ENCODE measurements at regions not wholly inside any gene's neighbourhood (a gene's known extent, or its start where the extent isn't known, plus 50 kb on each side); places are given as distances from the start of the nearest gene placed in this dataset.

GRCh38 chr6:142624978-142625715, 319.8 kb downstream of the HIVEP2 start:
- Histone ChIP-seq H3K9me3 (no peaks in the 10 kb centered on the region), H3K4me3 (no peak overlapping the region), H3K4me1 (no peaks in the 10 kb centered on the region), H3K27me3 (ENCODE audit: low read depth) (no peaks in the 10 kb centered on the region), H3K27ac (no peak overlapping the region), H3K36me3 (no peaks in the 10 kb centered on the region)
- ATAC-seq = no peak
- TF ChIP-seq, protein P1, sequence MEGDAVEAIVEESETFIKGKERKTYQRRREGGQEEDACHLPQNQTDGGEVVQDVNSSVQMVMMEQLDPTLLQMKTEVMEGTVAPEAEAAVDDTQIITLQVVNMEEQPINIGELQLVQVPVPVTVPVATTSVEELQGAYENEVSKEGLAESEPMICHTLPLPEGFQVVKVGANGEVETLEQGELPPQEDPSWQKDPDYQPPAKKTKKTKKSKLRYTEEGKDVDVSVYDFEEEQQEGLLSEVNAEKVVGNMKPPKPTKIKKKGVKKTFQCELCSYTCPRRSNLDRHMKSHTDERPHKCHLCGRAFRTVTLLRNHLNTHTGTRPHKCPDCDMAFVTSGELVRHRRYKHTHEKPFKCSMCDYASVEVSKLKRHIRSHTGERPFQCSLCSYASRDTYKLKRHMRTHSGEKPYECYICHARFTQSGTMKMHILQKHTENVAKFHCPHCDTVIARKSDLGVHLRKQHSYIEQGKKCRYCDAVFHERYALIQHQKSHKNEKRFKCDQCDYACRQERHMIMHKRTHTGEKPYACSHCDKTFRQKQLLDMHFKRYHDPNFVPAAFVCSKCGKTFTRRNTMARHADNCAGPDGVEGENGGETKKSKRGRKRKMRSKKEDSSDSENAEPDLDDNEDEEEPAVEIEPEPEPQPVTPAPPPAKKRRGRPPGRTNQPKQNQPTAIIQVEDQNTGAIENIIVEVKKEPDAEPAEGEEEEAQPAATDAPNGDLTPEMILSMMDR (IDR thresholded peaks at IDR 0.05) = no peak
- no peak for DNase-seq
- intact Hi-C loops (cut with DNase I) = no loop called here

DNA sequence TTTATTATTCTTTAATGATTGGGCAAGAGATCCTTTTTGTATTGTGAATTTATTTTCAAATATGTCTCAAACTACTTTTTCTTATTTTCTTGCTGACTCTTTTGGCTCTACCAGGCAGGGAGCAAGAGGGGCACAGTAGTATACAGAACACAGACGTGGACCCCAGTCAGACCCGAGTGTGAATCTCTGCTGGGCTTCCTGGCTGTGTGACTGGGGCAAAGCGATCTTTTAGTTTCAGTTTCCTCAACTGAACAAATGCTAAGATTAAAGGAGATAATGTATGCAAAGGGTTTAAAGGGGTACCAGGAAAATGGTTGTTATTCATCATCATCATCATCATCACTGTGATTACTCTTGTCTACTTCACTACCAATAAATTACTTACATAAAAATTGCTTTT, 317.5 kb downstream of the HIVEP2 start:
- H3K27me3 ChIP-seq (ENCODE audit: low read depth) = no peaks in the 10 kb centered on the region
- ATAC-seq = no peak
- no peak for DNase-seq
- no peak overlapping the region for H3K27ac ChIP-seq
- intact Hi-C loops (cut with DNase I) = no loop called here
- no peak overlapping the region for H3K4me3 ChIP-seq
- TF ChIP-seq, protein P1 (IDR thresholded peaks at IDR 0.05) = no peak
- no peaks in the 10 kb centered on the region for H3K9me3 ChIP-seq
- H3K36me3 ChIP-seq = no peaks in the 10 kb centered on the region
- no peaks in the 10 kb centered on the region for H3K4me1 ChIP-seq

DNA sequence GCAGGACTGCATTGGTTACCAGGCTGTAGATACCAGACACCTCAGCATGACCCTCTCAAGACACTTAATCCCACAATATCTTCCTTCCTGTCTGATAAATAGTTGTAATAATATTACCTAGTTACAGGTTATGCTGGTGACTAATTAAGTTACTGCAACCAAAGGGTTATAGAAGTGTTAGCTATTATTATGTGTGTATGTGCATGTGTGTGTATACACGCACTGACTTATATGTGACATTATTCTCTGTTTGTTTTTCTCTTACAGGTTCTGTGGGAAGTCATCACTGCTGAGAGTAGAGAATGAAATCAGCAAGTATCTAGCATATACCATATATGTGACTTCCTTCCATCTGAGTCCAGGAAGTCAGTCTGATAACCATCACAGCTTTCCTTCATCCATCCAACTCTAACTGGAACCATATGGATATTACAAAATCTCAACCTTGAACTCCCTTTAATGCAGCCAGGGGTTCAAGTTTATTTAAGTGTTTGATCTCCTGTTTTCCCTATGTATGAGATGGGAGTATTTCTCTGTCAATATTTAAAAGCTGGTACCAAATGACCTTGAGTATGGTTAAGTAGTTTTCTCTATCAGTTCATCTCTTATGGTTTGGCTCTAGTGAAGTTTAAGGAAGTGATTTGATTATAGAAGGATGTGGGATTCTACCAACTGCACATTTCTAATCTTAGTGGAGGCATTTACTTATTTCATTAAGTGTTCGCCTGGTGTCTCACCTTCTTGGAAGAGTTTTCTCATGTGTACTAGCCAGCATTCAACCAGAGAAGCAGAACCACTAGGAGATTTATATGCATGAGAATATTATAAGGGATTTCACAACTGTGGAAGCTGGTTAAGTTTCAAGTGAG, 313.2 kb downstream of the HIVEP2 start:
- H3K4me1 ChIP-seq = no peaks in the 10 kb centered on the region
- no peak overlapping the region for H3K27ac ChIP-seq
- no peaks in the 10 kb centered on the region for H3K36me3 ChIP-seq
- H3K27me3 ChIP-seq (ENCODE audit: low read depth) = no peaks in the 10 kb centered on the region
- TF ChIP-seq, protein P1 (IDR thresholded peaks at IDR 0.05) = no peak
- DNase-seq = no peak
- no peak for ATAC-seq
- no peak overlapping the region for H3K4me3 ChIP-seq
- intact Hi-C loops (cut with DNase I) = no loop called here
- H3K9me3 ChIP-seq = no peaks in the 10 kb centered on the region

DNA sequence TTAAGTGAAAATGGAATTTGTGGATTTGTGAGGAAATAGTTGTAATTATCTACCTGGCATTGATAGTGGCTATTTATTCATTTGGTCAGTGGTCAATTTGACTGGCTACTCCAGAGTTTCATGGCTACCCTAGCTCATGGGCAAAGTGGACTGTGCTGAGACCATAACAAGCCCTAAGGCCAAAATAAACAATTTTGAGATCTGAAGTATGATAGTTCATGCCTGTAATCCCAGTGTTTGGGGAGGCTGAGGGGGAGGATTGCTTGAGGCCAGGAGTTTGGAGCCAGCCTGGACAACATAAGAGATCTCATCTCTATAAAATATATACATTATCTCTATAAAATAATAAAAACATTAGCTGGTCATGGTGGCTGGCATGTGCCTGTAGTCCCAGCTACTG, 311.7 kb downstream of the HIVEP2 start:
- Histone ChIP-seq H3K36me3 (no peaks in the 10 kb centered on the region), H3K9me3 (no peaks in the 10 kb centered on the region), H3K27me3 (ENCODE audit: low read depth) (no peaks in the 10 kb centered on the region), H3K27ac (no peak overlapping the region), H3K4me1 (no peaks in the 10 kb centered on the region), H3K4me3 (no peak overlapping the region)
- intact Hi-C loops (cut with DNase I) = no loop called here
- TF ChIP-seq, protein P1 (IDR thresholded peaks at IDR 0.05) = no peak
- DNase-seq (no peak), ATAC-seq (no peak)

- TF ChIP-seq, protein P1 (IDR thresholded peaks at IDR 0.05) = no peak
- H3K36me3 ChIP-seq = no peaks in the 10 kb centered on the region
- no peak overlapping the region for H3K27ac ChIP-seq
- no peaks in the 10 kb centered on the region for H3K4me1 ChIP-seq
- intact Hi-C loops (cut with DNase I) = no loop called here
- H3K4me3 ChIP-seq = no peak overlapping the region
- H3K27me3 ChIP-seq (ENCODE audit: low read depth) = no peaks in the 10 kb centered on the region
- ATAC-seq (no peak), DNase-seq (no peak)
- H3K9me3 ChIP-seq = no peaks in the 10 kb centered on the region
These were observed 309.8 kb downstream of the HIVEP2 start for GRCh38 chr6:142635130-142635529.

Measured in lower lobe of right lung (tissue), 2 donors.